ENCODE measurements at regions not wholly inside any gene's neighbourhood (a gene's known extent, or its start where the extent isn't known, plus 50 kb on each side); places are given as distances from the start of the nearest gene placed in this dataset.

DNA sequence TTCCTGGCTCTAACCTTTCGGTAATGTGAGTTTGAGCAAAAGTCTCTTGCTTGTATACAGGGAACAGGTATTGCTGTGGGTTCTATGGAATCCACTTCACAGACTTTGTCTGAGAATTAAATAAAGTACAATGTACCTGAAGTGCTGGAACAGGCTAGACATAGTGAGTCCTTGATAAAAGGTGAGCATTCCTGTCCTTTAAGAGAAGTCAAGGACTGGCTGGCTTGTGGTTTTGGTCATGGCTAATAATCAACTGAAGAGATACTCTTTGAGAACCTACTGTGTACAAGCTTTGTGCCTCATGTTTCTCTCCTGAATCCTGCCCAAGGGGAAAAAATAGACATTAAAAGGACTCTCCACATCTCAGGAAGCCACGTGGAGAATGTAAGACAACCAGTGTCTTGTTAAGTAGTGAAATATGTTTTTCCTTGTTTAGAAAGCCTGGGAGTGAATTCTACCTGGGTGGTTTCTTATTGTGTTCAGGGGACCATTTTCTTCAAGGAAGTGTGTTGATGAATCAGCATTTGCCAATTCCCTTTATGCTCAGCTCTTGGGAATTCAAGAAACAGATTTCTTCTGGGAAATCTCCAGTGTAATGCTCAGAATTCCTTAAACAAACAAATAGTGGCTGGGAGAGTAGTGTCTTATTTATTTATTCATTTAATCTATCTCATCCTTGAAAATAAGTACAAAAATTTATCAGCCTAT, 55.2 kb upstream of the PLD5 start:
- no peak for TF ChIP-seq Cebpa-rat (IDR thresholded peaks at IDR 0.05)
- Histone ChIP-seq H3K9ac (no peak overlapping the region), H3K27me3 (no peaks in the 10 kb centered on the region), H4K20me1 (no peaks in the 10 kb centered on the region), H3K4me2 (no peak overlapping the region), H3K4me3 (no peak overlapping the region), H3K9me3 (no peaks in the 10 kb centered on the region), H3K27ac (no peak overlapping the region), H3K4me1 (no peaks in the 10 kb centered on the region), H3K36me3 (no peaks in the 10 kb centered on the region)
